Right forelimb (tissue), 1 donor: ENCODE measurements at regions not wholly inside any gene's neighbourhood (a gene's known extent, or its start where the extent isn't known, plus 50 kb on each side); places are given as distances from the start of the nearest gene placed in this dataset.

Experiments used
- DNase-seq: peaks from one replicate; pipeline ENCODE4 v3.0.0-alpha.2; 2018

DNA sequence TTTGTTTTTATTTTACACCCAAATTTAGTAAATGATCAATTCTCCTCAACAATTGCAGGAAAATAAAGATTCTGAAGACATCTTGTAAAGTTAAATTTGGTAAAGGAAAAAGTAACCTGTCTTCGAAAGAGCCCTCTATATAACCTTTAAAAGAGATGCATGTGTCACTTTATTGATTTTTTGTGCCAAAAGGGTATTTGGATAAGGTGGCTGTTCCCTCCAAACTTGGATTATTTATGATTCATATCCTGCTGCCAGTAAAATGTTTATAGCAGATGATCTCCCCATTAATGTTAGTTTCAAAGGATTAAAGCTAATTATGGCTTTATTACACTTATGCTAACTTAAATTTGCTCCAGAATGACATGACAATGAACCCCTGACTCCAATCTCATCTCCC is 98.8 kb downstream of the DUSP6 start:
- DNase-seq: no peak

DNA sequence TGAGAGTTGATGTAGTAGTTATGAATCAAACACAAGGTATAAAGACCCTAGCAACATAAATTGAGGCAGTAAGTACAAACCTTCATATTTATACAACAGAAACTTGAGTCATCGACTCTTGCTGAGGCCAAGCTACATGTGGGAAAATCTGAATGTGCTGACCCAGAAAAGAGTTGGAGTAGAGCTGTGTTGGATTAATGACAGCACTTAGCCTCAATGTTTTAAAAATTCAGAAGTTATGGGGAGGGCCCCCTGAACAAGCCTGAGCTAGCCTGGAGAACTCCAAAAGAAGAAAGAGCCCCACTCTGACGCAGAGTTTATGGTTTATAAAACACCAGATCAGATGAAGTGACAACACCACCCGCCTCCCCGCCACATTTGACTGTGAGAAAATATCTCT is 100.0 kb downstream of the DUSP6 start:
- DNase-seq: no peak

DNA sequence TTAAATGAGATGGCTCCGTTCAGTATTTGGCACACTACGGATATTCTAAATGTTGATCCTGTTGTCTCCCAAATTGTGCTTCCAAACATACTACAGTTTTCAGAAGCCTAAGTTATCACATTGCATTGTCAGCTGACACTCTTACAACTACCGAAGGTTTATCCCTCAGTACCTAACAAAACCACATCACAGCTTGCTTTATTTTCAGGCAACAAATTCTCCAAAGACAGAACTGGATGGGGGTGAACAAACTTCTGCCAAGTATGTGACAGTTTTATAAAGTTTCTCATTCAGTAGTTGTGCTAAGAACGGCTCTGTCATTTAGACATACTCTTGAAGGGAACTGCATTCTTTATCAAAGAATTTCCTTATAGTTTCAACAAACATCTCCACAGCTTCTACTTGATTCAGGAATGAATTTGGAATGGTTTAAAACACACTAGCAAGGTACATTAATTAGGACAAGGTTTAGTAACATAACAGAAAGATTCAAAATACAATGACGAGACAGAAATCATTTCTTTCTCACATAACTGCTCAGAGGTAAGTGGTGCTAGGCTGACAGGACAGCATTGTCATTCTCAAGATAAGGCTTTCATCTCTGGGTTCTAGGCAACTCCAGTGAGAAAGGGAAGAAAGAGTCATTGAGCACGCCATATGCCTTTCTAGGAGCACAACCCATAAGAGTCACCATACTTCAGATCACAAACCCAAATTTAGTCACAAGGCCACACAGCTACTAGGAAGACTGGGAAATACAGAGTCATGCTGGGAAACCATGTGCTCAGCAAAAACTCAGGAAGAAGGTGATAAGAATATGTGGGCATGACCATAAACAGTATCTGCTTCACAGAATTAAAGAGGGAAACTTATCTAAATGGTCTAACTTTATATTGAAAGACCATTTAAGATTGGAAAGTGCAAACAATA is 100.7 kb downstream of the DUSP6 start:
- no peak for DNase-seq

DNA sequence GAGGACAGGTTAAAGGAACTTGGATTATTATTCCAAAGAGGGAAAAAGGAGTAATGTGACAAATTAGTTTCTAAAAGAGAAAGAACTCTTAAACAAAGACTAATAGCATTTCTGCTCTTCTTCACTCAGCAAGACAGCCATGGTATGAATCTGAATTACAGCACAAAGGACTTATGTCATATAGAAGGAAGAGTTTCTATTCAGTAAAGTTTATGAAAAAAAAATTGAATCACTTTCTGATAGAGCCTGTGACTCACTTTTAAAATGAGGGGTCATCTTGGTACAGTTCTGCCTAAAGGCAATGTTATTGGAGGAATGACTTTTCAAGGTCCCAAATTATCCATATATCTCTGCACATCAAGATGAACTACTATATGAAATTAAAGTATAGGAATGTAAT is 101.7 kb downstream of the DUSP6 start:
- DNase-seq: no peak

DNA sequence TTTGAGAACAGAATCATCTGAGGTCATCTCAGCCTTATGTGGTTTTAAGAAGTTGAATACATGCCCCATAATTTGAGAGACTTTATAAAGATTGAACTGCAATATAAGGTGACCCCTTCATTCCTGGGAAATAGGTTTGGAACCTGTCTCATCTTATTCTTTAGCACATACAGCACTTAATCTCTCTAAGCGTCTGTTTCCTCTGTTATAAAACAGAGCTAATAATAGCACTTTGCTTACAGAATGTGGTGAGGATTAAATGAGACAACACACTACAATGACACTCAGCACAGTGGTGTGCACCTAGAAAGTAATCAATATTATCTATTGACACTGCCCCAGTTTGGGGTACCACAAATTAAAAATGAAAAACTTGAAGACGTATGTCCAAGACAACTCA is 102.1 kb downstream of the DUSP6 start:
- DNase-seq: no peak

DNA sequence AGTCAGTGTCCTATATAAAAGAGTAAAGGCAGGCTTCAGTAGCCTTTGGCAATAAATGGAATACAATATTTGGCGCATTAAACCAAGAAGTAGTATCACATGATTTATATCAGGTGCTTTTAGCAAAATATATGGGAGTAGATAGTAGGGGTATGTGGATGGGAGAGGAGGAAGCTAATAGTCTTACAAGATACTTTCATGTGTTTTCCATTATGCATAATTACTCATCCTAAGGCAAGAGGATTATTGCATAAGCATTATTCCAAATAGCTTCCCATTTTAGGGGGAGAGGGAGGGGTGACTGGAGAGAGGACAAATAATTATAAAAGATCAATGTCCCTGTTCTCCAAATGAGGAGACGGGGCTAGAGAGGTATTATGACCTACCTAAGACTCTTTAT is 104.3 kb downstream of the DUSP6 start:
- DNase-seq: no peak

DNA sequence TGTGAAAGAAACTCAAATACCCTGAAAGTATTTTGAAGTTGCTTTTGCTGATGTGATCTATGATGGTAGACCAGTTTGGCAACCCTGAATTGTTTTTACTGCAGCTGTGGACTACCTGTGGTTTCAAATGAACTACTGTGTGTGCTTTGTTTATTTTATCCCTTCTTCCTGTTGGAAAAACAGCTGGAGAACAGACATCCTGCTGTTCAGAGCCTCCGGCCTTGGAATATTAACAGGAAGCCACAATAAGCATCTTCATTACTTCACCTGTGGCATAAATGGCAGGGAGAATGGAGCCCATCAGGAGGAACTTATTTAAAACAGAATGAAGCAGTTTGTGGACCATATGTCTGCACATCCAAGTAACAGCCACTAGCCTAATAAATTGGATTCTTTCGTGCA is 104.8 kb downstream of the DUSP6 start:
- no peak for DNase-seq

DNA sequence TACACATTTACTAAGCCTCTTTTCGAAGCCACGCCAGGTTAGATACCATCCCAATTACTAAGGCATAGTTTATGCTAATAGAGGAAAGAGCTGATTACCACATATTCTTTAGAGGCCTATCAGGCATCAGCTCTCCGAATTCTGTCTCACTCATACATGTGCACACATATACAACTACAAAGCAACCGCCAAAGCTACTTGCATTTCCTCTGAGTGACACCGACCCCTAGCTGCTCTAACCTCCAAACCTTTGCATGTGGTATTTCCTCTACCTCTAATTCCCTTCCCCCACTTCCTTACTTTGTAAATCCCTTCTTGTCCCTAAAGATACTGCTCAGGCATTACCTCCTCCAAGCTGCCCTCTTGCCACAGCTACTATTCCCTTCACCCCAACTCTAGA is 107.2 kb downstream of the DUSP6 start:
- DNase-seq: no peak

DNA sequence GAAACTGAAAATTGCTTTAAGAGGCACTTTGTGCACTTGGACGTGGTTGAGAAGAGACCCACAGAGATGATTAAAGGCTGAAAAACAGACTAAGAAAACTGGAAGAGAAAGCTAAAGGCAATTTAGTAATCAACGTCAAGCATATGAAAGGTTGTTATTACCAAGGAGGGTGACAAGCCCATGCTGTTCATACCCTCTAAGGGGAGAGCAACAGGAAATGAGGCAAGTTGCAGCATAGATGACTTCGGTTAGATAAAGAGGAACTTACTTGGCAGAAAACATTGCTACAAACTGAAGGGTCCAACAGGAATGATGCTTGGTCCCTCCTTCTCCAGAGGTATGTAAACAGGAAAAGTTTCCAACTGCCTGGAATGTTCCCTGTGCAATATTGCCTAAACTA is 107.8 kb downstream of the DUSP6 start:
- DNase-seq: no peak

DNA sequence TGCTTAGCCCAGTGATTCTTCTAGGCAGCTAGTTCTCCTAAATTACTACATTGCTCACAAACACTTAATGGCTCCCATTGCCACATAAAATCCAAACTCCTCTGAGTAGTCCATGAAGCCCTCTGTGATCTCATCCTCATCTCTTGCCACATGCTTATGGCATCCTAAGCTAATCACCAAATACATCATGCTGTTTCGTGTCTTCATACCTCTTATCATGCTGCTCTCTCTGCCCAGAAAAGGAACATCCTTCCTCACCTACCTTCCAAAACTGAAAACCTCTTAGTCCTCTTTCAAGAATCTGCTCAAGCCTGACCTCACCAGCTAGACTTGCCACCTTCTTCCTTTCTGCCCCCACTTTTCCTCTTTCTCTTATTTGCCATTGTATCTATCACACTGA is 108.5 kb downstream of the DUSP6 start:
- DNase-seq: no peak

DNA sequence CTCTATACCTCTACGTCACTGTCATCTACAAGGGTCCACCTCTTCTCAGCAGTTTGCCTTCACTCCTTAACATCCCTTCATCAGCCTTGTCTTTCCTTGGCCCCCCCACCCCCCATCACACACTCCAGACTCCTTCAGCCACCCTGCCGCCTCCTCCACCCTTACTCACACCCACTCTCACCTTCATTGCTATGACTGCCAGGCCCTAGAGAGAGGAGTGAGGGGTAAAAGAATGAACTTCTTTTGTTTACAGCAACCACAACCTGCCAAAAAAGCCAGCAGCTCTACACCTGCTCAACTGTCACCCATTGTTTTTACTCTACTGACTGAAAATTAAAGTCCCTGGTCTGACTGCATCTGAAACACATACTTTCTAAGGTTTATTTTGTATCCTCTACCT is 112.8 kb downstream of the DUSP6 start:
- no peak for DNase-seq

DNA sequence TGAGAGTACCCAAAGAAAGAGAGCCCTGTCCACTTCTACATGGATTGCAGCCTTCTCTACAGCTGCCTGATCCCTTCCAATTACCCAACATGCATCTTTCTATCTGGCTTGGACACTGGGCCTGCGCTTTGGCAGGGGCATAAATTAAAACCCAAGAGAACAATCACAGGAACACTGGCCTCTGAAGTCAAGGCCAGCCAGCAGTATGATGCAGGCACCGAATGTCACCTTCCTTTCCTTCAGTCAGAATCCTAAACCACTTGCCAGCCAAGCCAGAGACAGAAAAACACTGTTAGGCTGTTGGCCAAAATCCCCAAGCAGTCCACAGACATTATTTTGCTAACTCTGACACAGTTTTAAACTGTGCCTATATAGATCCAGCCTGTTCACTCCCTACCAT is 113.7 kb downstream of the DUSP6 start:
- DNase-seq: no peak

DNA sequence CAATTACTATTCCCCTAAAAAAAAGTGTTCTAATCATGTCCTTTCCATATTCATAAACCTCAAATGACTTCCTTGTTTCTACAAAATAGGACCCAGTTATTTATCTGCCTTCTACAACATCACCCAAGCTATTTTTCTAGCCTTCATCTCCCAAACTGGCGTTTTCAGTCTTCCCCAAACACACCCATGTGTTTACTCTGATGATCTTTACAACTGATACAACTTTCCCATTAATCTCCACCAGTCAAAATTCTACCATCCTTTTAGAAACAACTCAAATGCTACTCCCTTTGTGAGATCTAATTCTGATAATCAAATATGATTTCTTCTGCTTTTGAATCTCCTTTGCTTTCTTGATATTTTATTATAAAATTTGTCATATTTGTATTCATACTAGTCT is 114.5 kb downstream of the DUSP6 start:
- DNase-seq: no peak

DNA sequence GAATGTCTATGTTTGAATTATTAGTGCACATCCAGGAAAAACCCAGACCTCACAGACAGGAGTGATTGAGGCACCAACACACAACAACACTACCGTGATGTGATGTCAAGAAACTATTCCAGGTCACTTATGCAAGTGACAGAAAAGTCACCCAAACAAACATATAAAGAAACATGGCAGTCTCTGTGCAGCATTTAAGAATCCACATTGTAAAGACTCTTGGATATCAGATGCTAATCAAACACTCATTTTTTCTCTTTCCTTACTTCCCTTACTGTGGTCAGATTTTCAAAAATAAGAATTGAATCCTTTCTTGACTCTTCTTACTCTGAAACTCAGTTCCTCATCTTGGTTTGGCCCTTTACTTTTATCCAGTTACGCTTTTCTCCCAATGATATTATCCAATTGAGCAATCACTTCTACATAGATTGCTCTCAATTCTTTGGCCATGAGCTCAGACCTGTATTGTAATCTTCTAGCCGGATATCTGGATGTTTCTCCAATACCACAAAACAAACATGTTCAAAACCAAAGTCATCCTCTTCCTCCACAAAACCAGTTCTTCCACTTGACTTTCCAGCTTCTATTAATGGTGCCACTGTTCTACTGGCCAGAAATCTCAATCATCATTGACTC is 115.4 kb downstream of the DUSP6 start:
- DNase-seq: no peak

DNA sequence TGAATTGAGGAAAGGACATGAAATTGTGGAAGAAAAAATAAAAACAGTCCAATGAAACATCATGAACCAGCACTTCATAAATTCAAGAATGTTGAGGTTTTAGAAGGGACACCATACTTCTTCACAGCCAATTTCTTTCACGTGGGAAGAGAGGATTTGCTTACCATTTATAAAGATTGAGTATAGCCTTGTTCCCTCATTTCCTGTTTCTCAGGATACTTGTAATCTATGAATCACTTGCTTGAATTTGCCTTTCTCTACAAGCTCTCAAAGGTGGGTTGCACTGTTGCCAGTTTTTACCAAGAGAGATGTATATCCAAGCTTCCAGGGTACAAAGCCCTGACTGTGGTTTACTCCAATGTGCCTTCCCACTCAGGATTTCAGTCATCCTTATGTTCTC is 116.1 kb downstream of the DUSP6 start:
- DNase-seq: no peak

DNA sequence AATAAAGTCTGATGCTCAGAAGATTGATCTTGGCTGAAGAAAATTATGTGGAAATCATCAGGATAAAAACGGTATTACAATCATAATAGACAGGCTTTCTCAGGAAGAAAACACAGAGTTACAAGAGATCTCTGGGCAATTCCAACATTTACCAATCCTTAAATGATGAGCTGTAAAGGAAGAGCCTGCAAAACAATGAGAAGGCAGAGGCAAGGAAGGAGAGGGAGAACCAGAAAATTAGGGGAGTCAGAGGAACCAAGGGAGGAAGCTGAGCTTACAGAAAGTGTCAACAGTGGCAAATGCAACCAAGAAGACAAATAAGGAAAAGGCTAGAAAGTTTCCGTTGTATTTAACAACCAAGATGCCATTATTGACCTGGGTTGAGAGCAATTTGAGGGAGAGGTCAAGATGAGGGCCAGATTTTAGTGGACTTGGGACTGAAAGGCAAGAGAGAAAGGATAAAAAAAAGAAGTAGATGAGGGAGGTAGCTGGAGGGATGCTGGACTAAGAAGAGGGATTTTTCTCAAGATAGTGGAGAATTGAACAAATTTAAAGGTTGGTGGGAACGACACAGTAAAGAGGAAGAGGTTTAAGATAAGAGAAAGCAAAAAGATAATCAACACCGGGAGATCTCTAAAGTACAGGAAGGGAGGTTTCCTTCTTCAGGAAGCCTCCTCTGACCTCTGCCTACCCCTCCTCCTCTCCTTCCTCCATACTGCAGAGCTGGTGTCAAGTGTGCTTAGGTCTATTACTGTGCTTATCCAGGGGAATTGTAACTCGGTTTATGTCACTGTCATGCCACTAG is 116.9 kb downstream of the DUSP6 start:
- DNase-seq: no peak

DNA sequence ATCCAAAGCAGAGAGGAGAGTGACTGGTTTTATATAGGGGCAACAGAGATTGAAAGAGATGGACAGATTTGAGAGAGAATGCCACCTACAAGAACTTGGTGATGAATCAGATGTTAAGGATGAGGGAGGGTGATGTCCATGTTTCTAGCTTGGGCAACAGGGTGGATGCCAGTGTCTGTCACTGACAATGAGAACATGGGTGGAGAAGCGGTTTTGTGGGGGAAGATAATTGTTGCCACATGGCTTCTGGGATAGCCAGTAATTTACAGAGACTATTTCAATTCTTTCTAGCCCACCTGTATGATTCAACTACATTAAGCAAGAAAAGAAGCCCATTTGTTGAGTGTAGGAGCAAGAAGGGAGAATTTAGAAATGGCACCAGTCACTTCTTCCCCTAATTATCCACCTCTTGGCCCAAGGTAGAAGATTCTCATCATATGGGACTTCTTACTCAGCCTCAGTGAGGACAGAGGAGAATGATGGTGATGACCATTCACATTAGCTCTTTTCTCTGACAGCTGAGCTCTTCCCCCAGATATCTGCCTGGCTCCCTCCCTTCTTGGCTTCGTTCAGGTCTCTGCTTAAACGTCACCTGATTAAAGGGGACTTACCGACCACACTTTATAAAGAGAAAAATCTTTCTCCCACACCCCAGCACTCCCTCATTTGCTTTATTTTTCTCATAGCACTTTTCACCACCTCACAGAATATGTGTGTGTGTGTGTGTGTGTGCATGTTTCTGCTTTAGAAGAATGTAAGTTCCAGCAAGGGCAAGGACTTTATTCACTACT is 117.8 kb downstream of the DUSP6 start:
- DNase-seq: no peak

DNA sequence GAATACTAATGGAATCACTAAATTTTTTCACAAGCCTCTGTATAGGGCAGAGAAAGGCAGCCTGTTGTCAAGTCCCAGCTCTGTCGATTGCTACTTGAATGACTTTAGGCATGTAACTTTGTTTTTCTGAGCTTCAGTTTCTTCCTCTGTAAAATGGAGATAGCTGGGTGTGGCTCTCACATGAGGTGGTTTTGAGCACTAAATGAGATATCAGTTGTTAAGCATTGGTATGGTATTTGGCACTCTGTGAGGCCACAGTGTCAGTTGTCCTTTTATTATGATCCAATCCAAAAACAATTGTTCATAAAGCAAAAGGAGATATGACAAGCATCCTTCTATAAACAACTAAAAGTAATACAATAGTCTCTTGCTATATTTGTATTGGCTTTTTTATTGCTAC is 120.6 kb downstream of the DUSP6 start:
- no peak for DNase-seq

DNA sequence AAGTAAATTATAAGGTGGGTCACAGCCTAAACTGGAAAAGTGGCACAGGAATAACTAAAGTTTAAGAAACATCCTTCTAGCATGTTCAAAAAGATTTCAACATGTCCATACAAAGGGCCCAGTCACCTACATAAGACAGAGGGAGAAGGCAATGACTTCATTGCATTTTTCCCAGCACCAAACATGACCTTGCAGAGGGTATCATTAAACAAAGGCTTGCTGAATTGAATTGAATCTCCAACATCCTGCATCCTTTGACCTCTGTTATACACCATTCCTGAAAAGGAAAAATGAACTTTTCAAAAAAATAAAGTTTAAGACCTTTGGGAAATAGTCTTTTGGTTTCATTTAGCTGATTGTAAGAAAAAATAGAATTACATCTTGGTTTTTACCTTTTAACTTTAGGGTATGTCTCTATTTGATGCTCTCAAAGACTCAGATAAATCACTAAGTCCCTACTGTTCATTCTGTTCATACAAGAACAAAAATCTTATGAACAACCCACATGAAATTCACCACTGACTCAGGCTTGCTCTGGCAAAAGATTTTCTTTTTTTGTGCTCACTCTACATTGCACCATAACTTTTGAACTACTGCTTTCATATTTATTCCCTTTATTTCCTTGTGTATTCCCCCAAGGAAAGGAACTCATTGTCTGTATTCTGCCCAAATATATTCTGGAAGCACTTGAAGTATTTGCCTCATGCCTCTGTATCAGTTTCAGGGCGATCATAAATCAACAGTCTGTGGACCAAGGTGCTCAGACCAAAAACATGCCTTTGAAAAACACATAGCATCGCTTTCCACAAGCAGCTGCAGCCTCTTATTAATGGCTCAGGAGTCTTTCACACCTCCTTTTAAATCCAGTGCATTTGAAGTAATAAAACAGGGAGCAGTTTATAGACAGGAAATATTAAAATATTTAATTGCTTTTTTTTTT is 121.7 kb downstream of the DUSP6 start:
- DNase-seq: no peak

DNA sequence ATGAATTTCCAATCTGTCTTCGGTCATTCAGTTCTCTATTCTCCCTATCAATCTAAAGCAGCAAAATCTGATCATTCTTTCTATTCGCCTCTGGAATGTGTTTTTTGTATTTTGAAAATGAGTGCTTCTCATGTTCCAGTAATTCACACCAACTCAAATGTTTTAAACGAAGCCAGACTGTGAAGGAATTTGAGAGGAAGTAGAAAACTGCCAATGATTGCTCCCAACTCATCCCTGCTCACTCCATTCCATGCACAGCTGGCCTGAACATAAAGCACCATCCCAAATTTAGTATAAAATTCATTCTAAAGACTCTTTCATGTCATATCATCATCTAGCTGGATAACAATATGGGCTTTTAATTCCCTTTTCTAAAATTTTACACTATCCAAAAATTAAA is 123.8 kb downstream of the DUSP6 start:
- no peak for DNase-seq

DNA sequence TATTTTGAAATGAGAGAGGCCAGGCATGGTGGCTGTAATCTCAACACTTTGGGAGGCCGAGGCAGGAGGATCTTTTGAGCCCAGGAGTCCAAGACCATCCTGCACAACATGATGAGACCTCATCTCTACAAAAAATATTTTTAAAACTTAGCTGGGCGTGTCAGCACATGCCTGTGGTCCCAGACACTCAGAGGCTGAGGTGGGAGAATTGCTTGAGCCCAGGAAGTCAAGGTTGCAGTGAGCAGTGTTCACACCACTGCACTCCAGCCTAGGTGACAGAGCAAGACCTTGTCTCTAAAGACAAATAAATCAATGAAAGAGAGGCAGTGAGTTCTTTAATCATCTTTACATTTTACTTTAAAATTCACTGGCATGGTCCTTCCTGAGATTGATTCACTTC is 124.5 kb downstream of the DUSP6 start:
- DNase-seq: no peak
